Skeletal muscle tissue (tissue), 3 donors: ENCODE measurements at regions not wholly inside any gene's neighbourhood (a gene's known extent, or its start where the extent isn't known, plus 50 kb on each side); places are given as distances from the start of the nearest gene placed in this dataset.

Experiments used
- H3K27ac ChIP-seq: one replicate; pipeline ENCODE4 v1.7.0; 2013; ENCODE audit warnings: mild to moderate bottlenecking, low read depth, low read length, inconsistent platforms
- H3K27me3 ChIP-seq, 3 donors: one replicate each; pipeline ENCODE4 v1.7.0; 2013; ENCODE audit warnings: low read length in 3 of 3; ENCODE audit not compliant: control insufficient read depth in 3 of 3, insufficient read depth in 3 of 3
- H3K36me3 ChIP-seq, 3 donors: one replicate each; pipeline ENCODE4 v1.7.0; 2013; ENCODE audit warnings: low read length in 3 of 3; ENCODE audit not compliant: control insufficient read depth in 3 of 3, insufficient read depth in 3 of 3
- H3K4me1 ChIP-seq, 3 donors: one replicate each; pipeline ENCODE4 v1.7.0; 2013; ENCODE audit warnings: low read length in 3 of 3, mild to moderate bottlenecking in 3 of 3; ENCODE audit not compliant: control insufficient read depth in 3 of 3, insufficient read depth in 3 of 3
- H3K4me3 ChIP-seq, 3 donors: one replicate each; pipeline ENCODE4 v1.7.0; 2013; ENCODE audit warnings: low read length in 3 of 3
- H3K9ac ChIP-seq, 3 donors: one replicate each; pipeline ENCODE4 v1.7.0; 2013; ENCODE audit warnings: low read length in 3 of 3, mild to moderate bottlenecking in 3 of 3, moderate library complexity in 2 of 3, low read depth in 1 of 3
- H3K9me3 ChIP-seq, 3 donors: one replicate each; pipeline ENCODE4 v1.7.0; 2013; ENCODE audit warnings: low read length in 3 of 3; ENCODE audit not compliant: control insufficient read depth in 3 of 3
- donor health status: Osteomylitis.

DNA sequence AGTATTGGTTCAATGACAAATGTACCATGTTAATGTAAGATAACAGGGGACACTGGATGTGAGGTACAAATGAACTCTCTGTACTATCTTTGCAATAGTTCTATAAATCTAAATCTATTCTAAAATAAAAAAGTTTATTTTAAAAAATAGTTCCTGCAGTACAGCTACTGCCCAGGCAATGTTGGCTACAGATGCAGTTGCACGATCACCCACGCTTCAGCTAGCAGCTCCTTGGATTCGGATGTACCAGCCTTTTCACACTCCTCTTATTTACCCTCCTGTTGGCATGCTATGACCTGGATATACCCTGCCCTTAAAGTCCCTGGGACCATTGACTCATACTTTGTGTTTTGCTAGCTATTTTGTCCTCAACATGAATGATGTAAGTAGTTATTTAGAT, 185.4 kb upstream of the SMARCA2 start:
- no peaks in the 10 kb centered on the region for H3K9me3 ChIP-seq
- H3K27ac ChIP-seq, result no peak overlapping the region
- no peak overlapping the region for H3K4me3 ChIP-seq
- H3K36me3 ChIP-seq, result no peaks in the 10 kb centered on the region
- no peaks in the 10 kb centered on the region for H3K4me1 ChIP-seq
- no peaks in the 10 kb centered on the region for H3K27me3 ChIP-seq
- no peak overlapping the region for H3K9ac ChIP-seq

DNA sequence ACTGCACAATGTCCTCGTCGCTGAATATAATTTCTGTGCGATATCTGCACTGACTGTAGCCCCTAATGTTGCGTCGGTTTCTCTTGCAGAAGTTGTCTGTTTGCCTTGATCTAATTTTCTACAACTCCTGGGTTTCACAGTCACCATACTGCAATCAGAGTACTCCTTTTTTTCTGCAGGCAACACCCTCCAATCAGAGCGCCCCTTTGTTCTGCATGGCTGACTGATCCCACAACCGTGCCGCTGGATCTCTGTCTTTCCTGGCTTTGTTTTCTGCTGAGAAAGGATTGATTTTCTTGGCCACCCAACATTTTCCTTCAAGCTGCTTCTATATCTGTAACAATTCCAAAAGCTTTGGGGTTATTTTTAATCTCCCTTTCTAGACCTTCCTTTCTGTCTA, 182.2 kb upstream of the SMARCA2 start:
- Histone ChIP-seq H3K27ac (no peak overlapping the region), H3K9ac (no peak overlapping the region)

DNA sequence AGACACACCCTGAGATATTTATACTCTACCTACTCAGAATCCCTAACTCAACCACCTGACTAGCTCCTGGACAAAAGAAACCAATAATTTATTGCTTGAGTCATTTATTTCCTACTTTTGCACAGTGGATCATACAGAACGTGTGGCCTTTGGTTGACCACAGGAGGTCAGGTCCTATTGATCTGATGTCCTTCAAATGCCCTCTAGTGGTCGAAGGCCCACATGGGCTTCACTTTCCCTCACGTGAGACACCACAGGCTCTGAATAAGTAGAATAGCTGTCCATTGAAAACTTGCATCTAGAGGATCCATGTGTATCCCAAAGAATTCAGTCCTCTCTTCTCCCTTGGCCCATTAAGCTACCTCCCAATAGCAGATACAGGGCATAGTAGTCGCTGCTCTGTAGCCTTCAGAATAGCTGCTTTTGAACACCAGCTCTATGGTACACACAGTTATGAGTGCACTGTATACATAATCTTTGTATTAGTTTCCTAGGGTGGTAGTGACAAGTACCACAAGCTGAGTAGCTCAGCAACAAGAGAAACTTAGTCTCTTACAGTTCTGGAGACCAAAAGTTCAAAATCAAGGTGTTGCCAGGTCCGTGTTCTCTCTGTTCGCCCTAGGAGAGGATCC, 177.6 kb upstream of the SMARCA2 start:
- no peak overlapping the region for H3K4me3 ChIP-seq
- no peak overlapping the region for H3K9ac ChIP-seq
- no peaks in the 10 kb centered on the region for H3K4me1 ChIP-seq
- H3K36me3 ChIP-seq, result no peaks in the 10 kb centered on the region
- H3K27ac ChIP-seq, result no peak overlapping the region
- H3K27me3 ChIP-seq, result no peaks in the 10 kb centered on the region
- no peaks in the 10 kb centered on the region for H3K9me3 ChIP-seq

More for the DNA sequence above, 182.2 kb upstream of the SMARCA2 start:
- Histone ChIP-seq H3K9me3 (no peaks in the 10 kb centered on the region), H3K36me3 (no peaks in the 10 kb centered on the region), H3K27me3 (no peaks in the 10 kb centered on the region), H3K4me3 (no peak overlapping the region), H3K4me1 (no peaks in the 10 kb centered on the region)

DNA sequence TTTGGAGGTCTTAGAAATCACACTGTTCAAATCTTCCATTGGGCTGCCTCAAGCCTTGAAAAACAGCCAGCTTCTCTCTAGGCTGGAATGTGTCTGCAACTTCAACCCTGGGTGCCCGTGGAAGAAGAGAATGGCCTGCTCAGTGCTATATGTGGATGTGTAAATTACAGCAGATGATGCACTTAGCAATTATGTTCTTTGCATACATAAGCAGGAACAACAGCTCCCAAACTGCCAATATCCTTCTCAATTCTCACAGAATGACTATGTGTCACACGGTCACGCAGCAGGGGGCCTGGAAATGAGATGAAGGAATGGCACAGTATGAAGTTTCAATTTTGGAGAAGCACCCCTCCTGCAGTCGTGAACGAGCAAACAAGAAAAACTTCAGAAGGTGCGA, 175.2 kb upstream of the SMARCA2 start:
- H3K27me3 ChIP-seq, result no peaks in the 10 kb centered on the region
- H3K4me1 ChIP-seq, result no peaks in the 10 kb centered on the region
- no peaks in the 10 kb centered on the region for H3K9me3 ChIP-seq
- no peak overlapping the region for H3K9ac ChIP-seq
- H3K4me3 ChIP-seq, result no peak overlapping the region
- H3K27ac ChIP-seq, result no peak overlapping the region
- no peaks in the 10 kb centered on the region for H3K36me3 ChIP-seq

DNA sequence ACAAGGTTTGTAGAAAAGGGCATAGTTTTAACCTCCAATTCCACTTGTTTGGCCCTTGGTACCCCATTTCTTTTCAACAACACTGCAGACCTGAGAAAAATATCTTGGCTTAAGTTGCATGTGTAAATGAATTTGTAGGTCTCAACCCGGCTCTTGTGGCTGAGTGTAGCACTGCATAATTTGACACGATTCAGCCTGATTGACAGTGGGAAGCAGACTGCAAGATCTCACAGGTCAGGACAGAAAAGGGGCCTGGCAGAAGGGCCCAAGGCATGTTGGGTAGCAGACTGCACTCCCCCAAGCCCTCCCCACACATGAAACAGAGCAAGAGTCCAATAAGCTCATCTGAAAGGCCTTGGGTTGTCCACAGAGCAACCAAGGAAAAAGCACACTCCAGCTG, 169.7 kb upstream of the SMARCA2 start:
- Histone ChIP-seq H3K4me3 (no peak overlapping the region), H3K4me1 (no peaks in the 10 kb centered on the region), H3K27ac (no peak overlapping the region), H3K9me3 (no peaks in the 10 kb centered on the region), H3K27me3 (no peaks in the 10 kb centered on the region), H3K9ac (no peak overlapping the region), H3K36me3 (no peaks in the 10 kb centered on the region)

DNA sequence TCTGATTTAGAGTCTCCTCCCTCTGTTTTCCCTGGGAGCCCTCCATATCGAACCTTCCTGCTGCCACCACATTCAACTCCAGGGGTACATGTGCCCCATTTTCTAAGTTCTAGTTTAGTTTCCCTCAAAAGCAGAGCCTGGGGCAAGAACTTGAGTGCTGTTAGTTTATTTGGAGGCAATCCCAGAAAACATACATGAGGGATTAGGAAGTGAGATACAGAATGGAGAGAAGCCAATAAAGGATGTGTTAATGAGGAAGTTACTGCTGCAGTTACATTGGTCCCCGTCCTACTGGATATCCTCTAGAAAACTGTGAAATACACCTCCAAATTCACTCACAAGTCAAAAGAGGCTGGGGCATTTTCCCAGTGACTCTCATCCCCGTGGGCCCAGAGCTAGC, 159.4 kb upstream of the SMARCA2 start:
- Histone ChIP-seq H3K36me3 (no peaks in the 10 kb centered on the region), H3K27me3 (peaks cover 0 to 3% (median 0%) of the 10 kb centered on the region in 3 donors), H3K9me3 (no peaks in the 10 kb centered on the region), H3K4me3 (no peak overlapping the region), H3K27ac (no peak overlapping the region), H3K9ac (no peak overlapping the region), H3K4me1 (no peaks in the 10 kb centered on the region)

DNA sequence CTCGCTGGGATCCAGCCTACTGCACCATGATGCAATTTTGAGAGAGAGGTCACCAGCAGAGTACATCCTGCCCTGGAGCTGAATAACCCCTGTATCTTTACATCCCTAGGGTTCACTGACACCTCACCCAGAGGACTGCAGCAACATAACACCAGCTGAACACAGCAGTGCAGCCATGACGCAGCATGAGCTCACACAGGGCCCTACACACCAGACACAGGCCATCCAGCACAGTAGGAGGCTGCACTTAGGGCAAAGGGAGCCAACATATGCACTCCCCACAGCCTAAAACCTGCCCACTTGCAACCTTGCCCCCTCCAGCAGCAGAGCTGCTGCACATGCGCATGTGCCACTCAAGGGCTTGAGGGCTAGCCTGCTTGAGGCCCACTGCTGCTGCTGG, 157.3 kb upstream of the SMARCA2 start:
- H3K9me3 ChIP-seq, result no peaks in the 10 kb centered on the region
- no peak overlapping the region for H3K9ac ChIP-seq
- no peak overlapping the region for H3K27ac ChIP-seq
- H3K27me3 ChIP-seq, result peaks cover 0 to 3% (median 0%) of the 10 kb centered on the region in 3 donors
- H3K4me3 ChIP-seq, result no peak overlapping the region
- no peaks in the 10 kb centered on the region for H3K4me1 ChIP-seq
- no peaks in the 10 kb centered on the region for H3K36me3 ChIP-seq

DNA sequence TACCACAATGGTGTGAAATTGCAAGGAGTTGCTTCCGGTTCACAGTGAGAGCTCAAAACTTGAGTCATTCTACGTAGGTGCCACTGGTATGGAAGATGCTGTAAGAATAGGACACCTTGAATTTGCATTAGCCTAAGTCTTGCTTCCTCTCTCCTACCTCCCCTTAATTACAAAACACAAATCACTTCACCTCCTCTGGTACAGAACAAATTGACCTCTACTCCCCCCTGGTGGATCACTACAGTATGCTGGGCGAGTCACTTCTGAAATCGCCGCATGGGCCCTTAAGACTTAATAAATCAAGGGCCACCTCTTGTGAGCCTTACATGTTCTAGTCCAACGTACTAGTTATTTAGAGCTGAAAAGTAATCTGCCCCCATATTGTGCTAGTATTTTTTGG, 145.3 kb upstream of the SMARCA2 start:
- Histone ChIP-seq H3K4me1 (peaks cover 0 to 12% (median 0%) of the 10 kb centered on the region in 3 donors), H3K4me3 (no peak overlapping the region), H3K27me3 (no peaks in the 10 kb centered on the region), H3K9ac (no peak overlapping the region), H3K36me3 (no peaks in the 10 kb centered on the region), H3K9me3 (peaks cover 0 to 2% (median 0%) of the 10 kb centered on the region in 3 donors), H3K27ac (no peak overlapping the region)

DNA sequence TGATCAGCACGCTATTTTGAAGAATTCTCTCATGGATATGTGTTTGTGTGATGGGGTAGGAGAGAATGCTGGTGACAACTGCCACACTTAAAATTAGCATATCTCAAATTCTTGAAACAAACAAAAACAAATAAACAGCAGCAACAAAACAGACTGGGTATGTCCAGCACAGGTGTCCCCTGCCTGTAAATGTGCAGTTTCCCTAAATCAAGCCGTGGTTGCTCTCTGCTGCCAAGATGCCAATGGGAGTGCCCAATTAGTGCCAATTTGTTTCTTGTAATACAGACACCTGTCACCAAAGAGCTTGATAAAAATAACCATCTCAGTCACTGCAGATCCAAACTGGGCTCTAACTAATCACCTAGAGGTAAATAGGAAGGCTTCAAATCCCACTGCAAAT, 144.2 kb upstream of the SMARCA2 start:
- Histone ChIP-seq H3K27me3 (no peaks in the 10 kb centered on the region), H3K9ac (no peak overlapping the region), H3K36me3 (no peaks in the 10 kb centered on the region), H3K9me3 (peaks cover 0 to 2% (median 0%) of the 10 kb centered on the region in 3 donors), H3K4me3 (no peak overlapping the region), H3K27ac (no peak overlapping the region), H3K4me1 (peaks cover 0 to 12% (median 0%) of the 10 kb centered on the region in 3 donors)

DNA sequence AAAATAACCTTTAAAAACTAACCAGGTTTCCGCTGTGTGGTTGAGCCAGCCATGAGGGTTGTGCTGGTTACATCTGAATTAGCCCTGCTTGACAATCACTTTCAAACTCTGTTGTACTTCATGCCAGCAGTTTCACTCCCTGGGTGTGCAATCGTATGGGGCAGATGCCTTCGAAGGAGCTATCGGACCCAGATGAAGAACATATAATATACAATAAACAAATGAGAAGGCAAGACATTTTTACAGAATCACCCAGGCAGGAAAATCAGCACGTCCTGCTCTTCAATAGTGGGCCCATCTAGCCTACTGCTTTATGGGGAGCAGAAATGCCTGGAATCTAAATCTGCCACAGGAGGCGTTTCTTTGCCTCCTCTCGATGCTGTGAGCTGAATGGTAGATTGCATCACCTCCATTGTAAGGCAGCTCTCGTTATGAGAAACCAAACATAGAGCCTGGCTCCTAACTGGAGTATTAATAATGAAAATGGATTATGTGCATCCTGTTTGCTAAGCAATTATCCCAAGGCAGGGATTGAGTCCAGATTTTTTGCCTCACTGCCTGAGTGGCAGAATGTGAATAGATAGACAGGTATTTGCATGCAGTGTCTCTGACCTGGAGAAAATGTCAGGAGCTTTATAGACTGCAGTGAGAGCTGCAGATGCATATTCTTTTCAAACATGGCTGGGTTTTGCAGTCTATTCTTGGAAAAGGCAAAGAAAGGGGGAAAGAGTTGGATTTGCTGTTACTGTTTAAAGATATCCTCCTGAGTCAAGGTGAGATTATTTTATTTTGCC, 143.3 kb upstream of the SMARCA2 start:
- H3K4me1 ChIP-seq, result peaks cover 0 to 12% (median 0%) of the 10 kb centered on the region in 3 donors
- H3K27ac ChIP-seq, result no peak overlapping the region
- no peak overlapping the region for H3K9ac ChIP-seq
- no peak overlapping the region for H3K4me3 ChIP-seq
- no peaks in the 10 kb centered on the region for H3K36me3 ChIP-seq
- no peaks in the 10 kb centered on the region for H3K27me3 ChIP-seq
- peaks cover 0 to 2% (median 0%) of the 10 kb centered on the region in 3 donors for H3K9me3 ChIP-seq
